GM21529 (cell line): ENCODE measurements at regions not wholly inside any gene's neighbourhood (a gene's known extent, or its start where the extent isn't known, plus 50 kb on each side); places are given as distances from the start of the nearest gene placed in this dataset.

Experiments
- ATAC-seq: cut with Tn5 transposase; IDR thresholded peaks from one replicate; pipeline ENCODE4 v1.9.1; 2021; ENCODE audit not compliant: unreplicated experiment

- no peak for ATAC-seq
These were observed 210.7 kb upstream of the CDH10 start for GRCh38 chr5:24855485-24855884.

DNA sequence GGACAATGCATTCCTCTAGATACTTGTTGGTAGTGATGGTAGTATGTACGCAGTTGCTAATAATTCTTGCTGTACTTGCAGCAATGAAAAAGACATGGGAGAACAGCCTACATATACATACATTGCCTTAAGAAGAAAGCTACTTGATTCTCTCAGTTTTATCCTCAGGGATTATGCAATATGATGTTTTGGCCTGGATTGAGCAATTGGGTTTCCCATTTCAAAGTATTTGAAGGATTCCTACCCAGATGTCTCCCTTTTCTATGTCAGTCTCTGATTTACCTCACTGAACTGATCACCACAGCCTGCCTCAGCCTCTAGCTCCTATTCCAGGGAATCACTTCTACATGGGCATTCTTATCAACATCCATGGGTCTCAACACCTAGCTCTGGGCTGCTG lies 210.1 kb upstream of the CDH10 start:
- no peak for ATAC-seq

DNA sequence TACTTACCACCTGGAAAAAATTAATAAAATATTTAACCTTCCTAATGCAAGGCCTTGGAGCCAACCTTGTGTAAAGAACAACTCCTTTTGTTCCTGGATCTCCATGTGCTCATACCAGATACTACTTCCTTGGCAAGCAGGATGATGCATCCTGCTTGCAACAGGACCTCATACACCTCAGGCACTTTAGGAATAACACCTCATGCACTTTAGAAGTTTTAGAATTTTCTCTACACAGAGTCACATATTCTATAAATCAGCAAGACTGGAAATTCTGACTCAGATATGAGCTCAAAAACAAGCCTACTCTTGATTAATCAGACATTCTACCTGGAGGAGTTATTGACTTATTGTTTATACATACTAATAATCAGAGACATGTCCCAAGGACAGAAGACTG lies 209.6 kb upstream of the CDH10 start:
- ATAC-seq = no peak

GRCh38 chr5:24850926-24851486 lies 206.2 kb upstream of the CDH10 start:
- ATAC-seq = no peak

GRCh38 chr5:24849210-24849609 lies 204.4 kb upstream of the CDH10 start:
- ATAC-seq = no peak

DNA sequence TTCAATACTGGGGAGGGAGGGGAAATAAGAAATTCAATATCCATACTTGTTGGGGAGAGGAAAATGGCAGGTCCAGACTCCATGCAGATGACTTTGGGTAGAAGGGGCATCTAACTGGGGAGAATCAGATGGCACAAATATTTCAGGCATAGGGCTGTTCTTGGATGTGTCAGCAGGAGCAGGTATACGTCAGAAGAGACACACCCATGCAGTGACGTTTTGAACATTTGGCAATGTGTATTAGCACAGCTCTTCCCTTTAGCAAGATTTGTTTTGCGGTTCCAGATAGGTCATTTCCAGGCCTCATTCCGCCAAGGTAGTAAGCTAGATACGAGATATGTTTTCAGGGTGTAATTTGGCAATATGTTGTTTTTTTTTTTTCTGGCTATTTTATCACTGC lies 187.2 kb upstream of the CDH10 start:
- no peak for ATAC-seq

GRCh38 chr5:24823625-24824024 lies 178.8 kb upstream of the CDH10 start:
- ATAC-seq = no peak

- ATAC-seq = no peak
These were observed 175.1 kb upstream of the CDH10 start for GRCh38 chr5:24819841-24820240.

DNA sequence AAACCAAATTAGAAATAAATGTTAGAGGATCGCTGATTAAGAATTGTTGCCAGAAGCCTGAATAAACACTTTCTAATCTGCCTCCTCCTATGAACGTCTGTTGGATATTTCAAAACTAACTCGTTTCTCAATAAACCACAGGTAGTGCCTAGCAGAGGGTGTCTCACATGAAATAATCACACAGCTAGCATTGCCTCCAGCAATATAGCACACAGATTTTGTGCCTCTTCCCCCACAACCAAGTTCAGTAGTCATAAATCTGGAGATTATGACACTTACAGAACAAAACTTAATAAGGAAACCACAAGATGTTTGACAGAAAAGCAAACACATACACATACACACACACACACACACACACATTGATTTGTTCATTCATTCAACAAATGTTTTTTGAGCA lies 173.2 kb upstream of the CDH10 start:
- ATAC-seq = no peak

DNA sequence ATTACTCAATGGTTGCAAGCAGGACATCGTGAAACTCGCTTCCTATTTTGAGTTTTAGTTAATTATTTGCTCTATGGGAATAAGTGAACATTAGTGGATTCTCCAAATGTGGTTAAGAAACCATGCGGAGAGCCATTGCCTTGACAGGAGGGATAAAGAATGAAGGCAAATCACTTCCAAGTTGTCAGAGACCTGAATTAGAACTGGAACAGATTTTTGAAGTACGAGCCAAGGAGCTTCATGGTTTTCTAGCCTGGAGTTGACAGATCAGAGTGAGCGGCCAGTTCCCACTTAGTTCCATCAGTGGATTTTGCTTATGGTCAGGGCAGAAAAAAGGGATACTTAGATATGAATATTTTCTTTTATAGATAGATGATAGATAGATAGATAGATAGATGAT lies 171.4 kb upstream of the CDH10 start:
- no peak for ATAC-seq

DNA sequence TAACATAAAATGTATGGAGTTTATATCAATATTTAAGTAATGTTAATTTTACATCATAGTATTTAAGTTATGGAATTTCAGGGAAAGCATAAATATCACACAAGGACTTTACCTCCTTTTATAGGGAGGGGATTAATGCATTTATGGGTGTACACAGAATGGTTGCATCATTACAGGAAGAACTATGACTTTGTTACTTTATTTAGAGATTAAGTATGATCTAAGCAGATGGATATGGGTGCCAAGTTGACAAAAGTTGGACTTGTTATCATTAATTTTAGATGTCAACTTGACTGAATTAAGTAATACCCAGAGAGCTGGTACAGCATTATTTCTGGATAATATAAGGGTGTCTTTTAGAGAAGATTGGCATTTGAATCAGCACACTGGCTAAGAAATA lies 160.5 kb upstream of the CDH10 start:
- no peak for ATAC-seq

GRCh38 chr5:24804221-24804681 lies 159.5 kb upstream of the CDH10 start:
- no peak for ATAC-seq

GRCh38 chr5:24791326-24791725 lies 146.5 kb upstream of the CDH10 start:
- ATAC-seq = no peak

- no peak for ATAC-seq
These were observed 145.0 kb upstream of the CDH10 start for GRCh38 chr5:24789611-24790351.

DNA sequence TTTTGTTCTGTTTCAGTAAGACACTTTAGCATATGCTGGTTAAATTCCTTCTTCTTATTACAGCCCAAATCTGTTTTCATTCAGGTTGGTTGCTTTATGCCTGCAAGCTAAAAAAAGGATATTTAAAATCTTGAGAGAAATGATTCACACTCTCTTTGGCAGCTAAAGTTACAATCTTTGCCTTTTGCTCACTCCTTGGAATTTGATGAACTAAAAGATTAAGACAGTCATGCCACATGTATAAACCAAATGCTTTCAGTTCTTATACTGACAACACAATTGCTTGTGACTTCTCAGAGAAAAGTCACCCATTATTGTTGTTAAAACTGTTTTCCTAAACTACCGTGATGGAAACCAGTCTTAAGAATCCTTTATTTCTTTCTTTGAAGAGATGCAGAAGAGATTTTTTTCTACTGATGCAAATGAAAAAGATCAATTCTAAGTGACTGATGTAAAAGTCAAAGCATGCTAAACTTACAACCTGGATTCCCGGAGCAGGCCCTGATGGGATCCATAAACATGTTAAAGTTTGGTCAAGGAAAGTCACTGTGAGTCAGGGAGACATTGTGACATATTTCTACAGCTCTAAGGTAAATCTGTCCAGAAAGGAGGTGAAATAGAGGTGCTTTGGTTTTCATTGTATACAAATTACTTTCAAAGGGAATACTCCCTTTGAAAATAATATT lies 144.2 kb upstream of the CDH10 start:
- no peak for ATAC-seq

DNA sequence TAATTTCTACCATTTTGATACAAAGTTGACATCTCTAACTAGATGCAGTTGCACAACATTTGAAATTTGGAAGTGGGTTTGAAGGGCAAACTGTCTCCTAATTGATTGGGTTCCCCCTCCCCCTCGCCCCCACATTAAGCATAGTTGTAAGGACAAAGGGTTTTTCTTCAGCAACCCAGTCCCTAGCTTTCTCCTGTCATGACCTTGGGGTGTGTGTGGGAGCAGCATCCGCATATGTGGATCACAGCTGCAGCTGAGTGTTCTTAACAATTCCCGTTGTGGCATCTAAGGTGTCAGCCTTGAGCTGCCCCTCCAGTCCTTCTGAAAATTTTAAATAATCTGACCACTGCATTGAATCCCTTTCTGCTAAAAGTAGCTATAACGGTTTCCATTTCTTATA lies 141.3 kb upstream of the CDH10 start:
- no peak for ATAC-seq

DNA sequence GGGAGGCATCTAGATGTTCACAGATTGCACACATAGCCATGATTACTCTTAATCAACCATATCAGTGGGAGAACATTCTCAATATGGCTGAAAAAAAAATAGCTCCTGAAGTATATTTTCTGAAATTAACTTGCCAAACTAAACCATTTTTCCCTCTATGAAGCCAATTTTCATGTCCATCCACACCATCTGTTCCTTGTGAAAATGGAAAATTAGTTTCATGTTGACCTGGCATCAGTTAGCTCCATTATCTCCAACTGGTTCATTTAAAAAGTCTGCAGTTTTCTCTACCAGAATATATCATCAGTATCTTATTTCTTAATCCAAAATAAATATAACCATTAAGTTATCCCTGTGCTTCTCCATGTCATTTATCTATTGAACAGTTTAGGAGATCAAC lies 138.8 kb upstream of the CDH10 start:
- no peak for ATAC-seq

DNA sequence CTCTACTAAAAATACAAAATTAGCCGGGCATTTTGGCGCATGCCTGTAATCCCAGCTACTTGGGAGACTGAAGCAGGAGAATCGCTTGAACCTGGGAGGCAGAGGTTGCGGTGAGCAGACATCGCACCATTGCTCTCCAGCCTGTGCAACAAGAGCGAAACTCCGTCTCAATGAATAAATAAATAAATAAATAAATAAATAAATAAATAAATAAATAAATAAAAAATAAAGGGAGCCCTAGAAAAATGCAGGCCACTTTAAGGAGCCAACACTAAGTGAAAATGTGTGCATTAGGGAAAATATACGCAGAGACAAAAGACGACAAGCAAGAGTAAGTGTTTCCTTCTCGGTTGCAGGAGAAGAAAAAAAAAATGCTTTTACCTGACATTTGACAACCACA lies 132.6 kb upstream of the CDH10 start:
- ATAC-seq = no peak

DNA sequence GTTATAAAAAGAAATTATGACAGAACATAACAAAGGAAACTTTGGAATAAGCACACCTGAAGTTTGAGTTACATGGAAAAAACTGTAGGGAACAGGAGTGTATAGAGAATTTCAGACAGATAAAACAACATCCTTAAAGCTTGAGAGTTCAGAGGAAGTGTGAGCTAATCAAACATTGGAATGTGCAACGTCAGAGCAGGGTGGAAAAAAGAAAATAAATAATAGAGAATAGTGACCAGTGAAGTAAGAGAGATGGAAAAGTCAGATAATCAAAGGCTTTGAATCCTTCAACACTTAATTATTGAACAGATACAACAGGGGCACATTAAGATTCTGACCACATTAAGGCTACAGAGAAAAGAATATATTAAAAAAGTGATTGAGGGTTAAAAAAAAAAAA lies 128.5 kb upstream of the CDH10 start:
- no peak for ATAC-seq

DNA sequence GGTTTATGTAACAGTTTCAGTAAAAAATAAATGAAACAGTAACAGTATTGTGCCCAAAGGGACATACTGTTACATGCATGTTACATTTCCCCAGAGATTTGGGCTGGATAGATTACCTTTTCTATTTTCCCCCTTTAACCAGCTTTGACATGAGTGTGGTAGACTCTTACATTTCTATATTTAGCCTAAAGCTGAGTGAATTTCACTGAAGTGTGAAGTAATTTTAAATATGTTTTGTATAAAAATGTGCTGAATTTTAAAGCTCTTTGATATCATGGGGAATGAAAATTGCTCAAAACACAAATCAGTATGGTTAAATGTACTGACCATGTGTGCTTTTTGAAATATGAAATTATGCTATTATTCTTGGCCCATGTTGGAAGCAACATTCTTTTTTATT lies 122.3 kb upstream of the CDH10 start:
- no peak for ATAC-seq

- no peak for ATAC-seq
These were observed 120.4 kb upstream of the CDH10 start for GRCh38 chr5:24765219-24765618.

GRCh38 chr5:24750355-24750754 lies 105.6 kb upstream of the CDH10 start:
- ATAC-seq = no peak
